ENCODE measurements at regions not wholly inside any gene's neighbourhood (a gene's known extent, or its start where the extent isn't known, plus 50 kb on each side); places are given as distances from the start of the nearest gene placed in this dataset.

DNA sequence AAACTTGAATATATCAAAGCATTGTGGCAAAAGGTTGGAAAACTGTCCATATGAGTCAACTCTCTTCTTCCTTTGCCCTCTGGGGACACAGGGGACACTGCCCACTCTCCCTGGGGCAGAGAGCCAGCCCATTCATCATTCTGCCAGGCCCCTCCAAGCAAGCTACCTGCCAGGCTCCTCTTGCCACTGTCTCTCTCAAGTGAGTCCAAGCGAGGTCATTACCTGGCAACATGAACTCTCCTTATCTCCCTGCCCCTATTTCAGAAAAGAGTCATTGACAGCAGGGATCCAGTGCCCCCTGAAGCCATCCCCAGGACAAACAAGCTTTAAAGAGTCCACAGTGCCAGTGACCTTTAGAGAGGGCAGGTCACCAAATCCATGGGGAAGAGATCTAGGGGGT, 312.7 kb upstream of the PPARGC1A start:
- Mint-ChIP-seq H3K4me1 (no peaks in the 10 kb centered on the region), H3K27ac (no peak overlapping the region)

DNA sequence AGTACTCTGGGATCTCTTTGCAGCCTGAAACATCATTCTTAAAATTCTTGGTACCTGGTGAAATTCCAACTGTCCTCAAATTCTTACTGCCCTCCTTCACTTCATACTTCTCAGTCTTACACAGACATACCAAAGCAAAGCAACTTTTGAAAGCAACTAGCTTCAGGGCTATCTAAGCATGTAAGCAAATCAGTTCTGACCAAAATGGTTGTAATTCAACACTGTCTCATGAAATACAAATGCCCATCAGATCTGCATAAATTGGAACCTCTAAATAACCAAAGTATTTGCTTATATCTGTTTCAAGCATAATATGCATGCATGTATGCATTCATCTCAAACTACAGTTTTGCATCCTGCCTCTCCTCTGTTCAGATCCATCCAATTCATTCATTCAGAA, 308.1 kb upstream of the PPARGC1A start:
- no peaks in the 10 kb centered on the region for H3K9me3 Mint-ChIP-seq
- peaks cover 4% of the 10 kb centered on the region for H3K4me1 Mint-ChIP-seq
- TF ChIP-seq, protein P1, sequence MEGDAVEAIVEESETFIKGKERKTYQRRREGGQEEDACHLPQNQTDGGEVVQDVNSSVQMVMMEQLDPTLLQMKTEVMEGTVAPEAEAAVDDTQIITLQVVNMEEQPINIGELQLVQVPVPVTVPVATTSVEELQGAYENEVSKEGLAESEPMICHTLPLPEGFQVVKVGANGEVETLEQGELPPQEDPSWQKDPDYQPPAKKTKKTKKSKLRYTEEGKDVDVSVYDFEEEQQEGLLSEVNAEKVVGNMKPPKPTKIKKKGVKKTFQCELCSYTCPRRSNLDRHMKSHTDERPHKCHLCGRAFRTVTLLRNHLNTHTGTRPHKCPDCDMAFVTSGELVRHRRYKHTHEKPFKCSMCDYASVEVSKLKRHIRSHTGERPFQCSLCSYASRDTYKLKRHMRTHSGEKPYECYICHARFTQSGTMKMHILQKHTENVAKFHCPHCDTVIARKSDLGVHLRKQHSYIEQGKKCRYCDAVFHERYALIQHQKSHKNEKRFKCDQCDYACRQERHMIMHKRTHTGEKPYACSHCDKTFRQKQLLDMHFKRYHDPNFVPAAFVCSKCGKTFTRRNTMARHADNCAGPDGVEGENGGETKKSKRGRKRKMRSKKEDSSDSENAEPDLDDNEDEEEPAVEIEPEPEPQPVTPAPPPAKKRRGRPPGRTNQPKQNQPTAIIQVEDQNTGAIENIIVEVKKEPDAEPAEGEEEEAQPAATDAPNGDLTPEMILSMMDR (IDR thresholded peaks at IDR 0.05; ENCODE audit: unreplicated experiment in 3 of 3), result no peak
- H3K27me3 Mint-ChIP-seq (ENCODE audit: low read depth), result peaks cover 4% of the 10 kb centered on the region
- H3K4me3 Mint-ChIP-seq, result no peak overlapping the region
- H3K27ac Mint-ChIP-seq, result no peak overlapping the region
- no peaks in the 10 kb centered on the region for H3K36me3 Mint-ChIP-seq (ENCODE audit: low read depth)

More for the DNA sequence above, 312.7 kb upstream of the PPARGC1A start:
- H3K27me3 Mint-ChIP-seq (ENCODE audit: low read depth), result peaks cover 4% of the 10 kb centered on the region
- TF ChIP-seq, protein P1 (IDR thresholded peaks at IDR 0.05; ENCODE audit: unreplicated experiment in 3 of 3), result no peak
- no peak overlapping the region for H3K4me3 Mint-ChIP-seq
- H3K36me3 Mint-ChIP-seq (ENCODE audit: low read depth), result no peaks in the 10 kb centered on the region
- H3K9me3 Mint-ChIP-seq, result no peaks in the 10 kb centered on the region

DNA sequence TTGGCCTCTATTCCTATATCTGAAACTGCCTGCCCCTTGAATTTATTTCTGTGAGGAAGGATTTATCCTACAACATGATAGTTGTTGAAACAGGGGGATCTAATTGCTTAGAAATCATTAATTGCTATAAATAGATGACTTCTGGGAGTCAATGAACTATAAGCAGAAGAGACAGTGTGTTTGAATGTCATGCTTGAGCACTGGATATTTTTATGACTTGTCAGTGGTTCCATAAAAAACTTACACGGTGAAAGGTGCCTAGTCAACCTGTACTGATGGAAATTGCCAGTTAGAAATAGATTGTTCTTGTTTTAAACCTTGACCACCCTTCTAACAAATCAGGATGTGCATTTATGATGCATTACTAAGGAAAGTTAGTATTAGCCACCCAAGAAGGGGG, 306.9 kb upstream of the PPARGC1A start:
- peaks cover 12% of the 10 kb centered on the region for H3K4me1 Mint-ChIP-seq
- no peak overlapping the region for H3K4me3 Mint-ChIP-seq
- no peaks in the 10 kb centered on the region for H3K9me3 Mint-ChIP-seq
- no peaks in the 10 kb centered on the region for H3K36me3 Mint-ChIP-seq (ENCODE audit: low read depth)
- TF ChIP-seq, protein P1 (IDR thresholded peaks at IDR 0.05; ENCODE audit: unreplicated experiment in 3 of 3), result no peak
- H3K27me3 Mint-ChIP-seq (ENCODE audit: low read depth), result peaks cover 4% of the 10 kb centered on the region
- H3K27ac Mint-ChIP-seq, result no peak overlapping the region

DNA sequence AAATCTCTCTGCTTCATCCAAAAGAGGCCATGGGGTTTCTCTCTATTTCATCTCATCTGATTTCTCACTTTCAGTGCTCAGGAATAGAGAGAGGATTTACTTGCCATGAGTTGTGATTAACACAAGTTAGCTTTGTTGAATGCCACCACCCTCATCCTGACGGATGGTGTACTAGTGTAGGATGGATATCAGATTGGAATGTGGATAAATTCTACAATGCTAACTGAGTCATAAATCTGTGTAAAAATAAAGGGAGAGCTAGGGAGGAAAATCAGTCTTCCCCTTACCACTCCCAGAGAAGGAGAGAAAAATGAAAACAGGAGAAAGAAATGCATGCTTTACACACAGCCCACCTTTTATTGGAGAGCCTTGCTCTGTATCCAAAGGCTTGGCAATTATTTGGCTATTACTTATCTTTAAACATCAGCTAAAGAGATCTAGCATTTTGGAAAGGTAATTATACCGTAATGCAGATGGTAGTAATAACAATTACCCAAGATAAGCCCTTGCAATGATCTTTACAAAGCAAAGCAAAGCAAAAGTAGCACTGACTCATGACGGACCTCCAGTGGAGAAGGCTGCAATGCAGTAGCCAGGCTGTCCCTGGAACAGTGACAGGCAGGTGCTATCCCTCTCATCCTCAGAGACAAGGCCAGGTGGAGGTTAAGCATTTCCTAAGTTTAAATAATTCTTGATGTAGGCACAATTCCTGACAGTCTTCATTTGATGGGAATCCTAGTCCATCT, 306.3 kb upstream of the PPARGC1A start:
- H3K36me3 Mint-ChIP-seq (ENCODE audit: low read depth), result no peaks in the 10 kb centered on the region
- H3K27ac Mint-ChIP-seq, result no peak overlapping the region
- peaks cover 4% of the 10 kb centered on the region for H3K27me3 Mint-ChIP-seq (ENCODE audit: low read depth)
- H3K4me3 Mint-ChIP-seq, result no peak overlapping the region
- peaks cover 19% of the 10 kb centered on the region for H3K4me1 Mint-ChIP-seq
- TF ChIP-seq, protein P1 (IDR thresholded peaks at IDR 0.05; ENCODE audit: unreplicated experiment in 3 of 3), result no peak
- H3K9me3 Mint-ChIP-seq, result no peaks in the 10 kb centered on the region

DNA sequence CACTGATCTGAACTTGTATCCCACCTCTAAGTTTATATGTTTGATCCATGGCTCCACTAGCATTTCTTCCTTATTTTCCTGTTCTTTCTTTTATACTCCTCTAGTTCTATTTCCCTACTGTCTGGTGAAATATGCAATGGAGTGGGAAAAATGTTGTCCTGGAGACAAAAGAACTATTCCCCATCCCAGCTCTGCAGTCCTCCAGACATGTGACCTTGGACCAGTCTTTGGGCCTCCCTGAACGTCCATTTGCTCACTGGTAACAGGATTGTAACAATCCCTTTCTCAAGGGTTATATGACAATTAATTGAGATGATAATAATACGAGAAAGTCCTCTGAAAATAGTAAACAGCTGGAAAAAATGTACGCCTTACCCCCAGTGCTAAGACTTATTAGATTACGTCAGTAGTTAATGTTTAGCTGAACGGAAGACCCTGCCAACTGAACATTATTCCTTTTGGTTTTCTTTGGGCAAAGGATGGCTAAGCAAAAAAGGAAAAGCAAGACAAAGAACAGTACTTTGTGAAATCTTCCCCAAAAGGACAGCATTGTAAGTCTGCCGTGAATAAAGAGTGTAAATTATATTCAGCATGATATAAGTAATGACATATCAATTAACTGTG, 302.3 kb upstream of the PPARGC1A start:
- Mint-ChIP-seq H3K36me3 (ENCODE audit: low read depth) (no peaks in the 10 kb centered on the region), H3K4me1 (peaks cover 27% of the 10 kb centered on the region), H3K9me3 (no peaks in the 10 kb centered on the region), H3K27ac (peak overlapping the region in 2 of 3 experiments; percentile 73 to 91), H3K27me3 (ENCODE audit: low read depth) (peaks cover 6% of the 10 kb centered on the region), H3K4me3 (no peak overlapping the region)
- TF ChIP-seq, protein P1 (IDR thresholded peaks at IDR 0.05; ENCODE audit: unreplicated experiment in 3 of 3), result no peak
